CD14-positive monocyte (primary cell): ENCODE measurements at regions not wholly inside any gene's neighbourhood (a gene's known extent, or its start where the extent isn't known, plus 50 kb on each side); places are given as distances from the start of the nearest gene placed in this dataset.

Experiments
- DNase-seq, 3 donors: peaks; one replicate each; pipeline ENCODE4 v3.0.0-alpha.2; 2011 to 2022
- H2AFZ ChIP-seq: 2 replicates; pipeline ENCODE4 v1.6.0; 2012; ENCODE audit warnings: mild to moderate bottlenecking, low read depth, low read length, inconsistent platforms; ENCODE audit not compliant: insufficient read depth, poor library complexity, severe bottlenecking
- H3K27ac ChIP-seq, 2 donors: 1 replicate in 1 of 2; 2 replicates in 1 of 2; pipeline ENCODE4 v1.5.1; 2012 to 2013; ENCODE audit warnings: low read length in 2 of 2, control low read depth in 1 of 2, inconsistent platforms in 1 of 2, low read depth in 1 of 2, mild to moderate bottlenecking in 1 of 2
- H3K27me3 ChIP-seq, 2 donors: one replicate each; pipeline versions ENCODE4 v1.6.0 to v1.6.1; 2011 to 2013; ENCODE audit warnings: low read length in 2 of 2; ENCODE audit not compliant: control insufficient read depth in 2 of 2, insufficient read depth in 2 of 2
- H3K36me3 ChIP-seq, 2 donors: replicated peaks in 1 of 2; 1 replicate in 1 of 2; 2 replicates in 1 of 2; pipeline versions ENCODE4 v1.5.1 to v1.6.1; 2012 to 2013; ENCODE audit warnings: low read length in 2 of 2, control low read depth in 1 of 2, inconsistent platforms in 1 of 2, mild to moderate bottlenecking in 1 of 2; ENCODE audit not compliant: insufficient read depth in 2 of 2, control insufficient read depth in 1 of 2
- H3K4me1 ChIP-seq, 2 donors: 1 replicate in 1 of 2; 2 replicates in 1 of 2; pipeline versions ENCODE4 v1.5.1 to v1.6.1; 2012 to 2013; ENCODE audit warnings: low read length in 2 of 2, control low read depth in 1 of 2, inconsistent platforms in 1 of 2, mild to moderate bottlenecking in 1 of 2, moderate library complexity in 1 of 2; ENCODE audit not compliant: insufficient read depth in 2 of 2, control insufficient read depth in 1 of 2
- H3K4me2 ChIP-seq: replicated peaks from 2 replicates; pipeline ENCODE3; 2012; ENCODE audit warnings: low read length, moderate library complexity, mild to moderate bottlenecking; ENCODE audit not compliant: poor library complexity, severe bottlenecking; ENCODE audit errors: extremely low read depth
- H3K4me3 ChIP-seq, 3 experiments: fragments of 200-600 bp in 1 of 3; sonication (generic) in 1 of 3; replicated peaks in 1 of 3; 1 replicate in 2 of 3; 2 replicates in 1 of 3; pipeline ENCODE4 v1.5.1; 2011 to 2013; ENCODE audit warnings: low read length in 3 of 3, mild to moderate bottlenecking in 3 of 3, control low read depth in 2 of 3, low read depth in 2 of 3, inconsistent platforms in 1 of 3, moderate library complexity in 1 of 3
- H3K79me2 ChIP-seq: 2 replicates; pipeline ENCODE4 v1.6.0; 2012; ENCODE audit warnings: mild to moderate bottlenecking, control low read depth, inconsistent platforms, low read length, moderate library complexity; ENCODE audit not compliant: insufficient read depth
- H3K9ac ChIP-seq: 2 replicates; pipeline ENCODE4 v1.6.0; 2017; ENCODE audit warnings: low read length, mild to moderate bottlenecking; ENCODE audit not compliant: insufficient read depth, poor library complexity, severe bottlenecking
- H3K9me3 ChIP-seq, 2 donors: replicated peaks in 1 of 2; 1 replicate in 1 of 2; 2 replicates in 1 of 2; pipeline versions ENCODE4 v1.5.1 to v1.6.1; 2012 to 2013; ENCODE audit warnings: low read length in 2 of 2, control low read depth in 1 of 2; ENCODE audit not compliant: control insufficient read depth in 1 of 2, insufficient read depth in 1 of 2
- H4K20me1 ChIP-seq: 2 replicates; pipeline ENCODE4 v1.6.0; 2012; ENCODE audit warnings: mild to moderate bottlenecking, low read length, control low read depth, moderate library complexity; ENCODE audit not compliant: insufficient read depth
- H3K27ac Mint-ChIP-seq, 7 donors: one replicate each; pipeline ENCODE4 v1.8.0; 2020; ENCODE audit warnings: mild to moderate bottlenecking in 7 of 7, mixed read lengths in 7 of 7, moderate library complexity in 6 of 7, inconsistent platforms in 2 of 7
- H3K27me3 Mint-ChIP-seq, 3 donors: one replicate each; pipeline ENCODE4 v1.8.0; 2021 to 2022; ENCODE audit warnings: low read depth in 3 of 3, mild to moderate bottlenecking in 3 of 3, mixed read lengths in 3 of 3, moderate library complexity in 3 of 3, inconsistent platforms in 1 of 3
- H3K36me3 Mint-ChIP-seq, 2 donors: one replicate each; pipeline ENCODE4 v1.8.0; 2020; ENCODE audit warnings: mixed read lengths in 2 of 2, inconsistent platforms in 1 of 2, mild to moderate bottlenecking in 1 of 2
- H3K4me1 Mint-ChIP-seq: one replicate; pipeline ENCODE4 v1.8.0; 2020; ENCODE audit warnings: mild to moderate bottlenecking, mixed read lengths
- H3K4me3 Mint-ChIP-seq, 2 donors: one replicate each; pipeline ENCODE4 v1.8.0; 2020; ENCODE audit warnings: mild to moderate bottlenecking in 2 of 2, mixed read lengths in 2 of 2, moderate library complexity in 1 of 2
- H3K9me3 Mint-ChIP-seq, 7 donors: one replicate each; pipeline ENCODE4 v1.8.0; 2020 to 2022; ENCODE audit warnings: mixed read lengths in 7 of 7, mild to moderate bottlenecking in 6 of 7, moderate library complexity in 6 of 7, inconsistent platforms in 2 of 7
- WGBS: methylation state at CpG from one replicate; pipeline ENCODE4 v1.1.5; 2013; ENCODE audit warnings: missing lambda C conversion rate; ENCODE audit not compliant: insufficient coverage; 5-methylcytosine and 5-hydroxymethylcytosine counted together
- intact Hi-C, 2 donors: fragments of 100-400 bp; cut with micrococcal nuclease; formaldehyde crosslinking; loops; one replicate each; pipeline versions ENCODE4 v1.15.0 to v1.15.1; 2023
- TF ChIP-seq, protein P1 (sequence below): fragments of 200-600 bp; IDR thresholded peaks from one replicate; pipeline ENCODE4 v1.8.0; 2022; ENCODE audit warnings: antibody characterized with exemption, mild to moderate bottlenecking

GRCh38 chr10:4355350-4355749 is 470.7 kb upstream of the AKR1E2 start:
- no CpG with 5 or more reads among the region's 1 CpG for WGBS
- TF ChIP-seq, protein P1, sequence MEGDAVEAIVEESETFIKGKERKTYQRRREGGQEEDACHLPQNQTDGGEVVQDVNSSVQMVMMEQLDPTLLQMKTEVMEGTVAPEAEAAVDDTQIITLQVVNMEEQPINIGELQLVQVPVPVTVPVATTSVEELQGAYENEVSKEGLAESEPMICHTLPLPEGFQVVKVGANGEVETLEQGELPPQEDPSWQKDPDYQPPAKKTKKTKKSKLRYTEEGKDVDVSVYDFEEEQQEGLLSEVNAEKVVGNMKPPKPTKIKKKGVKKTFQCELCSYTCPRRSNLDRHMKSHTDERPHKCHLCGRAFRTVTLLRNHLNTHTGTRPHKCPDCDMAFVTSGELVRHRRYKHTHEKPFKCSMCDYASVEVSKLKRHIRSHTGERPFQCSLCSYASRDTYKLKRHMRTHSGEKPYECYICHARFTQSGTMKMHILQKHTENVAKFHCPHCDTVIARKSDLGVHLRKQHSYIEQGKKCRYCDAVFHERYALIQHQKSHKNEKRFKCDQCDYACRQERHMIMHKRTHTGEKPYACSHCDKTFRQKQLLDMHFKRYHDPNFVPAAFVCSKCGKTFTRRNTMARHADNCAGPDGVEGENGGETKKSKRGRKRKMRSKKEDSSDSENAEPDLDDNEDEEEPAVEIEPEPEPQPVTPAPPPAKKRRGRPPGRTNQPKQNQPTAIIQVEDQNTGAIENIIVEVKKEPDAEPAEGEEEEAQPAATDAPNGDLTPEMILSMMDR = no peak

DNA sequence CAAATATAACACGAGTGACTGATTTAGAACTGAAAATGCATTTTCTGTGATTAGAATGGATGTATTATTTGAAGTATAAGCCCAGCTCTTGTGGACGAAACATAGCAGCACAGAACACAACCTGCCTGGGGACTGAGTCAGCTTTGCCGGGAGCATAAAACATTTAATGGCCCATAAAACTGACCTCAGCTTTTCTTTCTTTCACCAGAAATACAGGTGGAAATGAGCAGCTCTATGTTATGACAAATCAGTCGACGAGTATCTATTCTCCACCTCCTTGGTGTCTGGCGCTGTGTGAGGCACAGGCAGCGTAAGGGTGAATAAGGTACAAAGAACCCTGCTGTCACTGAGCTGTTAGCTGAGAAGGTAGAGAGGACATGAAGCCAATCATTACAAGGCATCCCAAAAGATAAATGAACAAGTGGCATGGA is 471.6 kb upstream of the AKR1E2 start:
- H2AFZ ChIP-seq = no peak overlapping the region

More at GRCh38 chr10:4355350-4355749, 470.7 kb upstream of the AKR1E2 start:
- Histone ChIP-seq H4K20me1 (no peaks in the 10 kb centered on the region), H3K4me2 (no peak overlapping the region), H3K27ac (no peak overlapping the region), H3K27me3 (no peaks in the 10 kb centered on the region), H3K36me3 (no peaks in the 10 kb centered on the region), H3K4me1 (no peaks in the 10 kb centered on the region), H3K9me3 (no peaks in the 10 kb centered on the region), H3K4me3 (no peak overlapping the region), H3K79me2 (no peaks in the 10 kb centered on the region), H3K9ac (no peak overlapping the region), H2AFZ (no peak overlapping the region)
- no peaks in the 10 kb centered on the region for H3K4me1 Mint-ChIP-seq
- peaks cover 0 to 4% (median 0%) of the 10 kb centered on the region in 7 donors for H3K9me3 Mint-ChIP-seq
- intact Hi-C loops = no loop called here
- no peak overlapping the region for H3K4me3 Mint-ChIP-seq
- no peak overlapping the region for H3K27ac Mint-ChIP-seq
- no peak for DNase-seq
- no peaks in the 10 kb centered on the region for H3K36me3 Mint-ChIP-seq
- H3K27me3 Mint-ChIP-seq = no peaks in the 10 kb centered on the region

More for the DNA sequence above, 471.6 kb upstream of the AKR1E2 start:
- H3K27me3 Mint-ChIP-seq = no peaks in the 10 kb centered on the region
- TF ChIP-seq, protein P1 = no peak
- Histone ChIP-seq H3K79me2 (no peaks in the 10 kb centered on the region), H4K20me1 (no peaks in the 10 kb centered on the region), H3K9me3 (no peaks in the 10 kb centered on the region), H3K4me1 (no peaks in the 10 kb centered on the region), H3K36me3 (no peaks in the 10 kb centered on the region), H3K9ac (no peak overlapping the region), H3K4me3 (no peak overlapping the region), H3K27me3 (no peaks in the 10 kb centered on the region), H3K4me2 (no peak overlapping the region), H3K27ac (no peak overlapping the region)
- no peak for DNase-seq
- H3K36me3 Mint-ChIP-seq = no peaks in the 10 kb centered on the region
- intact Hi-C loops = no loop called here
- H3K4me1 Mint-ChIP-seq = no peaks in the 10 kb centered on the region
- no peak overlapping the region for H3K27ac Mint-ChIP-seq
- peaks cover 0 to 4% (median 0%) of the 10 kb centered on the region in 7 donors for H3K9me3 Mint-ChIP-seq
- WGBS = 95% methylated on average over 3 of the region's 7 CpGs
- no peak overlapping the region for H3K4me3 Mint-ChIP-seq
